Ascending aorta (tissue), 2 donors: ENCODE measurements at regions not wholly inside any gene's neighbourhood (a gene's known extent, or its start where the extent isn't known, plus 50 kb on each side); places are given as distances from the start of the nearest gene placed in this dataset.

Experiments used
- DNase-seq, 2 donors: peaks; one replicate each; pipeline ENCODE4 v3.0.0-alpha.2; 2019; ENCODE audit warnings: low spot score in 2 of 2
- H3K27ac ChIP-seq, 2 donors: fragments of 200-600 bp; sonication (generic); one replicate each; pipeline ENCODE4 v1.5.1; 2016 to 2017; ENCODE audit warnings: mild to moderate bottlenecking in 1 of 2
- H3K27me3 ChIP-seq: fragments of 200-600 bp; sonication (generic); one replicate; pipeline ENCODE4 v1.5.1; 2017
- H3K36me3 ChIP-seq, 2 donors: fragments of 200-600 bp; sonication (generic); one replicate each; pipeline ENCODE4 v1.5.1; 2016
- H3K4me1 ChIP-seq, 2 donors: fragments of 200-600 bp; sonication (generic); one replicate each; pipeline ENCODE4 v1.5.1; 2016 to 2017; ENCODE audit warnings: mild to moderate bottlenecking in 1 of 2
- H3K4me3 ChIP-seq, 2 donors: fragments of 200-600 bp; sonication (generic); one replicate each; pipeline ENCODE4 v1.5.1; 2016 to 2017; ENCODE audit warnings: mild to moderate bottlenecking in 1 of 2
- H3K9me3 ChIP-seq, 2 donors: fragments of 200-600 bp; sonication (generic); one replicate each; pipeline ENCODE4 v1.5.1; 2016
- intact Hi-C: fragments of 100-400 bp; cut with DNase I; formaldehyde crosslinking; loops from one replicate; pipeline ENCODE4 v1.15.1; 2023
- TF ChIP-seq, protein P1 (sequence below), 3 experiments: fragments of 200-600 bp in 2 of 3; fragments of 450-650 bp in 1 of 3; sonication (generic) in 2 of 3; IDR thresholded peaks; one replicate each; pipeline ENCODE4 v1.5.1; 2016 to 2019; ENCODE audit warnings: antibody characterized with exemption in 3 of 3, mild to moderate bottlenecking in 1 of 3, moderate library complexity in 1 of 3

DNA sequence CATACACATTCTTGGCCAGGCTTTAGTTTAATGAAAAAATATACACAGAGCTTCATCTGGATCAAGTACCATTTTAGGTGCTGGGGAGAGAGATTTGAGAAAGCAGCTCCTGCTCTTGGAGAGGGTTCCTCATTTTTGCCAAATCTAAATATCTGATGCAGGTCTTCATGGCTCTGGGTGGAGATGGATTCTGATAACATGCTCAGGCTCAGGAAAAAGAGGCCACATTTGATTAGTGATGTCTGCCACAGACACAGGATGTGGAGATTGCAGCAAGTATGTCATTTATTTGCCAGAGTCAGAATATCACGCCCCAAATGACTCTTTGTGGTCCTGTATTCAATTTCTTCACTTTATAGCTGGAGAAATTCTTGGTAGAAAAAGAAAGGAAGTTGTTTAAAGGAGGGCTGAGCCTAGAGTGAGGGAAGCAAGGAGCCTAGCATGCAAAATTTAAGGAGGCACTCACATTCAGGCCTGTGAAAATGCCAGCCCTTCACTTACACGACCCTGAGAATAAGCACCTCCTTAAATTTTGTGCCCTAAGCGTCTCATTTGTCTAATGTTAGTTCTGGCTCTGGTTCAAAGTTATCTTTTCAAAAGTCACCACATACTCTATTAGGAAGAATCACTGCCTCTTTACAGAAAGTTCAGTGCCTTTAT, 492.9 kb upstream of the TBX3 start:
- no peak for DNase-seq
- H3K4me3 ChIP-seq, result no peak overlapping the region
- TF ChIP-seq, protein P1, sequence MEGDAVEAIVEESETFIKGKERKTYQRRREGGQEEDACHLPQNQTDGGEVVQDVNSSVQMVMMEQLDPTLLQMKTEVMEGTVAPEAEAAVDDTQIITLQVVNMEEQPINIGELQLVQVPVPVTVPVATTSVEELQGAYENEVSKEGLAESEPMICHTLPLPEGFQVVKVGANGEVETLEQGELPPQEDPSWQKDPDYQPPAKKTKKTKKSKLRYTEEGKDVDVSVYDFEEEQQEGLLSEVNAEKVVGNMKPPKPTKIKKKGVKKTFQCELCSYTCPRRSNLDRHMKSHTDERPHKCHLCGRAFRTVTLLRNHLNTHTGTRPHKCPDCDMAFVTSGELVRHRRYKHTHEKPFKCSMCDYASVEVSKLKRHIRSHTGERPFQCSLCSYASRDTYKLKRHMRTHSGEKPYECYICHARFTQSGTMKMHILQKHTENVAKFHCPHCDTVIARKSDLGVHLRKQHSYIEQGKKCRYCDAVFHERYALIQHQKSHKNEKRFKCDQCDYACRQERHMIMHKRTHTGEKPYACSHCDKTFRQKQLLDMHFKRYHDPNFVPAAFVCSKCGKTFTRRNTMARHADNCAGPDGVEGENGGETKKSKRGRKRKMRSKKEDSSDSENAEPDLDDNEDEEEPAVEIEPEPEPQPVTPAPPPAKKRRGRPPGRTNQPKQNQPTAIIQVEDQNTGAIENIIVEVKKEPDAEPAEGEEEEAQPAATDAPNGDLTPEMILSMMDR (IDR thresholded peaks at IDR 0.05), result no peak

DNA sequence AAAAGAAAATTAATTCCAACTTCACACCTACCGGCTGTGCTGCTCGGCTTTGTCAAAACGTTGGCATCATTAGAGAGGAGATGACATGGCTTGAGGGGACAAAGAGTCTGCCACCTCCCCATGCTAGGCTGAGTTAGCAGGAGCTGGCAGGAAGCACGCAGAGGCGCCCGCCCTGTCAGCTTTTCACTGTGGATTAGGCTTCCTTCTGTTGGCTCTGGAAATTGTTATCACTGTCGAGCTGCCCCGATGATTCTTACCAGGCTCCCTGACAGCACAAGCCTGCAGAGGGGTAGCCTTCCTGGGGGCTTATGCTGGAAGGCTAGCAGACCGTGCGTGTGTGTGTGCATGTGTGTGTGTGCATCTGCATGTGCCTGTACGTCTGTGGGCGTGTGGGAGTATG, 490.9 kb upstream of the TBX3 start:
- Histone ChIP-seq H3K36me3 (no peaks in the 10 kb centered on the region), H3K4me3 (no peak overlapping the region), H3K27me3 (no peaks in the 10 kb centered on the region), H3K4me1 (no peaks in the 10 kb centered on the region), H3K27ac (no peak overlapping the region), H3K9me3 (no peaks in the 10 kb centered on the region)
- intact Hi-C loops, result no loop called here
- TF ChIP-seq, protein P1 (IDR thresholded peaks at IDR 0.05), result no peak
- DNase-seq, result no peak

More for the DNA sequence above, 492.9 kb upstream of the TBX3 start:
- intact Hi-C loops, result no loop called here
- H3K27ac ChIP-seq, result no peak overlapping the region
- H3K9me3 ChIP-seq, result no peaks in the 10 kb centered on the region
- H3K4me1 ChIP-seq, result no peaks in the 10 kb centered on the region
- H3K36me3 ChIP-seq, result no peaks in the 10 kb centered on the region
- H3K27me3 ChIP-seq, result no peaks in the 10 kb centered on the region

DNA sequence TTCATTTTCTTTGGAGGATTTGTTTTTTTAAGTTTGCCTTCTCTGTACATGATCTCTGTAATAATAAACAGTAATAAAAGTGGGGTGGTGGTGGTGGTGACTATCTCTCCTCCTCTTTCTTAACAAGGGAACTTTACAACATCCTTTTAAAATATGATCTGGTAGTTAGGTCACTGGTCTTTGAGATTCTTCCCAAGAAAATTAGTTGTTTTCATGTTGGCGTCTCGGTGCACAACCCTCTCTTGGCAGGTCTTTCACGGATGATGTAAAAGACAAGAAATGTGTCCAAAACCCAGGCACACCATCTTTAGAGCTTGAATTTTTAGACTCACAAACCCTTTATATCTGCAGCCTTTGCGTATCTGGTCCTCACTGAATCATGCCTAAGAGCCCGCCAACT, 488.5 kb upstream of the TBX3 start:
- H3K4me3 ChIP-seq, result no peak overlapping the region
- no peak for DNase-seq
- TF ChIP-seq, protein P1 (IDR thresholded peaks at IDR 0.05), result no peak
- H3K36me3 ChIP-seq, result no peaks in the 10 kb centered on the region
- H3K9me3 ChIP-seq, result no peaks in the 10 kb centered on the region
- H3K27me3 ChIP-seq, result no peaks in the 10 kb centered on the region
- no peaks in the 10 kb centered on the region for H3K4me1 ChIP-seq
- H3K27ac ChIP-seq, result no peak overlapping the region
- intact Hi-C loops, result no loop called here

DNA sequence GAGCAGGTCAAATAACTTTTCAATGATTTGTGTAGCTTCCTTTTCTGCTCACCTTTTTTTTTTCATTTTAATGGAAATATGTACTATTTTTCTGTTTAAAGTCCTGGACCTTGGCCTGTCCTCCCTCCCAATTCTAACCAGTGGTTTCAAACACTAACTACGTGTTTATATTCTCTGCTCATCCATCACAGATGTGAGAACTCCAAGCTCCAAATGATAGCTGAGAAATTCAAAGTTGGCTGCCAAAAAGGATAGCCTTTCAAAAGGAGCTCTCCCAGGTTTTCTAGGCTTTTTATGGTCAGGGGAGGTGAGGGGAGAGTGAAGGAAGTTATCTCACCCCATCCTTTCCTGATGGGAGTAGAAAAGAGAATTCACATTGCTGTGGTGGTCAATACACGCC, 486.0 kb upstream of the TBX3 start:
- TF ChIP-seq, protein P1 (IDR thresholded peaks at IDR 0.05), result no peak
- Histone ChIP-seq H3K9me3 (no peaks in the 10 kb centered on the region), H3K27ac (no peak overlapping the region), H3K36me3 (no peaks in the 10 kb centered on the region), H3K4me1 (no peaks in the 10 kb centered on the region), H3K4me3 (no peak overlapping the region), H3K27me3 (no peaks in the 10 kb centered on the region)
- DNase-seq, result no peak
- intact Hi-C loops, result no loop called here

DNA sequence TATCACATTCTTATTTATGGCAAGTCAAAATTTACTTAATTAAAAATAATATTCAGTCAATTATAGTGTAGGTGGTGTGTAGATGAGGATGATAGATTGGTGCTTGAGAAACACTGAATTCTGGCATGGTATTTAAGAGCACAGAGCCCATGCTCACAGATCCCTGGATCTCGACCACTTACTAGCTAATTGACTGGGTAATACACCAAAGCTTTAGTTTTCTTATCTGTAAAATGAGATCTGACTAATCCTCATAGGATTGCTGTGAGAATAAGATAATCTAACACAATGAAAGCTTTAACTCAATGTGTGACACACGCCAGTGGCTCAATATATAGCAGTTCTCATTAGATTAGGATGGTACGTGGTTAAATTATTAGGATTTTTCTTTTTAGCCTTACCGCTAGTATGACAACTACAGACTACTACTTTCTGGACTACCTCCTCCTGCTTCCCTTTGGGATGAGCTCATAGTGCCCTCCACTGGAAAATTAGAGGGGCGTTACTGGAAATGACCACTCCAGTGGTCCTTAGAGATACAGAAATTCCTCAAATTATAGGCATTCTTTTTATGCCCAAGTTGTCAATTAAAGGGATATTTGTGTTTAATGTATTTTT, 482.8 kb upstream of the TBX3 start:
- Histone ChIP-seq H3K36me3 (no peaks in the 10 kb centered on the region), H3K9me3 (no peaks in the 10 kb centered on the region), H3K27me3 (no peaks in the 10 kb centered on the region), H3K4me3 (no peak overlapping the region), H3K4me1 (no peaks in the 10 kb centered on the region), H3K27ac (no peak overlapping the region)
- TF ChIP-seq, protein P1 (IDR thresholded peaks at IDR 0.05), result no peak
- intact Hi-C loops, result no loop called here
- DNase-seq, result no peak
